ENCODE measurements at regions not wholly inside any gene's neighbourhood (a gene's known extent, or its start where the extent isn't known, plus 50 kb on each side); places are given as distances from the start of the nearest gene placed in this dataset.

GRCh38 chr3:145812391-145812790 lies 348.6 kb downstream of the PLOD2 start:
- TF ChIP-seq CTCF (IDR thresholded peaks at IDR 0.05) (no peak), ZFX (IDR thresholded peaks at IDR 0.05; ENCODE audit: borderline replicate concordance) (no peak)

All from 22Rv1 (cell line).